ENCODE measurements at regions not wholly inside any gene's neighbourhood (a gene's known extent, or its start where the extent isn't known, plus 50 kb on each side); places are given as distances from the start of the nearest gene placed in this dataset.

DNA sequence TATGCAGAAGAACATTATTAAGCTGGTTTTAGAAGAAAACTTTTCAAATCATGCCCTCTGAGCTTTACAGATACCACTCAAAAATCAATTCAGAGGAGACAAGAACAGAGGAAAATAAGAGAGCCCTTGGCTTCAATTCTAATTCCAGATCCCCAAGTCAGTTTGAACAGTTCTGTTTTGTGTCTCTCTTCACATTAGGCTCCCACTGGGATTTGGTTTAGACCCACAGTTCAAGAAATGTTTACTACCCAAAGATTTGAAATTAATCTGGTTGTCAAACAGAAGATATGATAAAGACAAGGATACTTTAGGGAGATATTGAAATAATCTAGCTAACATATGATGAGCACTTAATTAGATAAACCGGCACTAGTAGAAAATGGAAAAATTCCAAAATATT lies 329.5 kb downstream of the RAD51AP2 start:
- H3K27me3 Mint-ChIP-seq = no peaks in the 10 kb centered on the region
- Histone ChIP-seq H3K4me2 (replicated peaks; ENCODE audit: low read depth, low read length, poor library complexity, severe bottlenecking) (no peak overlapping the region), H3K9ac (ENCODE audit: low read length) (no peak overlapping the region), H4K20me1 (ENCODE audit: control insufficient read depth, insufficient read depth, low read length, poor library complexity, severe bottlenecking) (no peaks in the 10 kb centered on the region), H3K36me3 (replicated peaks in 1 of 2; ENCODE audit: control extremely low read depth in 1 of 2, control insufficient read depth in 1 of 2, extremely low read depth in 1 of 2, insufficient read depth in 2 of 2, low read length in 1 of 2) (no peaks in the 10 kb centered on the region), H3K79me2 (ENCODE audit: control insufficient read depth, insufficient read depth, low read length) (no peaks in the 10 kb centered on the region), H3K9me3 (ENCODE audit: control extremely low read depth in 1 of 3, control insufficient read depth in 2 of 3, insufficient read depth in 1 of 3, low read length in 2 of 3) (no peaks in the 10 kb centered on the region), H3K4me3 (ENCODE audit: control extremely low read depth in 1 of 5, extremely low read depth in 1 of 5, insufficient read depth in 1 of 5, low read depth in 2 of 5, low read length in 4 of 5) (no peak overlapping the region), H2AFZ (ENCODE audit: insufficient read depth, low read depth, low read length, poor library complexity, severe bottlenecking) (no peak overlapping the region), H3K27me3 (replicated peaks in 1 of 4; ENCODE audit: control extremely low read depth in 1 of 4, control insufficient read depth in 3 of 4, insufficient read depth in 4 of 4, low read length in 3 of 4) (no peaks in the 10 kb centered on the region), H3K27ac (ENCODE audit: low read length in 2 of 2) (no peak overlapping the region), H3K4me1 (ENCODE audit: control insufficient read depth in 2 of 2, insufficient read depth in 2 of 2, low read length in 2 of 2) (peaks cover 0 to 5% of the 10 kb centered on the region in 2 donors)
- ChIA-PET POLR2A (no interaction called here), CTCF (no interaction called here)
- H3K9me3 Mint-ChIP-seq (ENCODE audit: insufficient read depth) = no peaks in the 10 kb centered on the region
- no peak overlapping the region for H3K27ac Mint-ChIP-seq
- DNase-seq = no peak
- TF ChIP-seq, protein P1, sequence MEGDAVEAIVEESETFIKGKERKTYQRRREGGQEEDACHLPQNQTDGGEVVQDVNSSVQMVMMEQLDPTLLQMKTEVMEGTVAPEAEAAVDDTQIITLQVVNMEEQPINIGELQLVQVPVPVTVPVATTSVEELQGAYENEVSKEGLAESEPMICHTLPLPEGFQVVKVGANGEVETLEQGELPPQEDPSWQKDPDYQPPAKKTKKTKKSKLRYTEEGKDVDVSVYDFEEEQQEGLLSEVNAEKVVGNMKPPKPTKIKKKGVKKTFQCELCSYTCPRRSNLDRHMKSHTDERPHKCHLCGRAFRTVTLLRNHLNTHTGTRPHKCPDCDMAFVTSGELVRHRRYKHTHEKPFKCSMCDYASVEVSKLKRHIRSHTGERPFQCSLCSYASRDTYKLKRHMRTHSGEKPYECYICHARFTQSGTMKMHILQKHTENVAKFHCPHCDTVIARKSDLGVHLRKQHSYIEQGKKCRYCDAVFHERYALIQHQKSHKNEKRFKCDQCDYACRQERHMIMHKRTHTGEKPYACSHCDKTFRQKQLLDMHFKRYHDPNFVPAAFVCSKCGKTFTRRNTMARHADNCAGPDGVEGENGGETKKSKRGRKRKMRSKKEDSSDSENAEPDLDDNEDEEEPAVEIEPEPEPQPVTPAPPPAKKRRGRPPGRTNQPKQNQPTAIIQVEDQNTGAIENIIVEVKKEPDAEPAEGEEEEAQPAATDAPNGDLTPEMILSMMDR (IDR thresholded peaks at IDR 0.05) = no peak
- no peak for TF ChIP-seq EZH2 (IDR thresholded peaks at IDR 0.05; ENCODE audit: borderline replicate concordance, insufficient read depth, low read depth, low read length, poor library complexity, severe bottlenecking)
- no CpG with 5 or more reads among the region's 1 CpG for WGBS (ENCODE audit: insufficient coverage)
- no peak for ATAC-seq (ENCODE audit: low read depth)
- H3K4me3 Mint-ChIP-seq = no peak overlapping the region
- intact Hi-C loops (cut with micrococcal nuclease) = loop anchor here (10.0 kb wide), 1 partner anchor 116 kb away; no protein-coding TSS in a partner anchor
- peaks cover 15% of the 10 kb centered on the region for H3K4me1 Mint-ChIP-seq

DNA sequence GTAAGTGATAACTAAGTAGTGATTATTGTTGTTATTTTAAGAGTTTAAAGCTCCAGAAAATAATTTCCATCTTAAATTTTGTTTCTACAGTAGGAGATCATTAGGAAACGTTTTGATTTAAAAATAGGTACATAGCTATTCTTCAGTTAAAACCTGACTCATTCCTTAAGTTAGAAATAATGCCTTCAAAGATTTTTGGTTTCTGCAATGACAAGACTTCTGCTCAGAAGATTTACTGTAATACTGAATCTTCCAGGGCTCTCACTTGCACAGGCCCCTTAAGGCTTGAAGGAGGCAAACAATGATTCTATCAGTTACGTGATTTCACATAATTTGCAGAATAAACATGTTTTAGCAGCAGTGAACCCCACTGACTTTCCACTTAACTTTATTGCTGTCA lies 333.7 kb downstream of the RAD51AP2 start:
- no peaks in the 10 kb centered on the region for H3K9me3 ChIP-seq (ENCODE audit: control extremely low read depth in 1 of 3, control insufficient read depth in 2 of 3, insufficient read depth in 1 of 3, low read length in 2 of 3)
- WGBS (ENCODE audit: insufficient coverage) = no CpG with 5 or more reads among the region's 2 CpGs
- H4K20me1 ChIP-seq (ENCODE audit: control insufficient read depth, insufficient read depth, low read length, poor library complexity, severe bottlenecking) = no peaks in the 10 kb centered on the region
- POLR2A ChIA-PET = no interaction called here
- H3K27me3 Mint-ChIP-seq = peaks cover 3% of the 10 kb centered on the region
- intact Hi-C loops (cut with micrococcal nuclease) = loop anchor here (10.0 kb wide), 1 partner anchor 120 kb away; no protein-coding TSS in a partner anchor
- H3K27me3 ChIP-seq (replicated peaks in 1 of 4; ENCODE audit: control extremely low read depth in 1 of 4, control insufficient read depth in 3 of 4, insufficient read depth in 4 of 4, low read length in 3 of 4) = no peaks in the 10 kb centered on the region
- H3K4me1 ChIP-seq (ENCODE audit: control insufficient read depth in 2 of 2, insufficient read depth in 2 of 2, low read length in 2 of 2) = no peaks in the 10 kb centered on the region
- no peak overlapping the region for H3K9ac ChIP-seq (ENCODE audit: low read length)
- no peak overlapping the region for H2AFZ ChIP-seq (ENCODE audit: insufficient read depth, low read depth, low read length, poor library complexity, severe bottlenecking)
- H3K4me3 Mint-ChIP-seq = no peak overlapping the region
- DNase-seq (no peak), ATAC-seq (ENCODE audit: low read depth) (no peak)
- no peak overlapping the region for H3K4me3 ChIP-seq (ENCODE audit: control extremely low read depth in 1 of 5, extremely low read depth in 1 of 5, insufficient read depth in 1 of 5, low read depth in 2 of 5, low read length in 4 of 5)
- CTCF ChIA-PET = interaction anchor here (0.6 to 0.8 kb wide), 2 partner anchors 125 kb away, joined by 3 read pairs; no protein-coding TSS in a partner anchor
- no peaks in the 10 kb centered on the region for H3K9me3 Mint-ChIP-seq (ENCODE audit: insufficient read depth)
- H3K27ac Mint-ChIP-seq = no peak overlapping the region
- TF ChIP-seq, protein P1 (IDR thresholded peaks at IDR 0.05) = no peak
- no peak for TF ChIP-seq EZH2 (IDR thresholded peaks at IDR 0.05; ENCODE audit: borderline replicate concordance, insufficient read depth, low read depth, low read length, poor library complexity, severe bottlenecking)
- H3K36me3 ChIP-seq (replicated peaks in 1 of 2; ENCODE audit: control extremely low read depth in 1 of 2, control insufficient read depth in 1 of 2, extremely low read depth in 1 of 2, insufficient read depth in 2 of 2, low read length in 1 of 2) = no peaks in the 10 kb centered on the region
- H3K4me1 Mint-ChIP-seq = peaks cover 2% of the 10 kb centered on the region
- no peak overlapping the region for H3K4me2 ChIP-seq (replicated peaks; ENCODE audit: low read depth, low read length, poor library complexity, severe bottlenecking)
- H3K79me2 ChIP-seq (ENCODE audit: control insufficient read depth, insufficient read depth, low read length) = no peaks in the 10 kb centered on the region
- no peak overlapping the region for H3K27ac ChIP-seq (ENCODE audit: low read length in 2 of 2)
